GM23338 (cell line): ENCODE measurements at regions not wholly inside any gene's neighbourhood (a gene's known extent, or its start where the extent isn't known, plus 50 kb on each side); places are given as distances from the start of the nearest gene placed in this dataset.

ENCODE experiments used
- ATAC-seq: fragments of 200-7000 bp; cut with Tn5 transposase; 3 replicates; pipeline ENCODE4 v1.9.1; 2020
- DNase-seq: peaks from one replicate; pipeline ENCODE4 v3.0.0-alpha.2; 2015; ENCODE audit warnings: low spot score
- H2AFZ ChIP-seq: fragments of 200-600 bp; sonication (generic); 2 replicates; pipeline ENCODE4 v1.8.0; 2016; ENCODE audit warnings: antibody characterized with exemption, mild to moderate bottlenecking, moderate library complexity
- H3F3A ChIP-seq: fragments of 200-600 bp; sonication (generic); replicated peaks from 2 replicates; pipeline ENCODE4 v1.8.0; 2017; ENCODE audit warnings: antibody characterized with exemption, mixed run types, low read depth
- H3K27ac ChIP-seq: fragments of 200-600 bp; sonication (generic); 2 replicates; pipeline ENCODE4 v1.6.1; 2016; ENCODE audit warnings: low read depth
- H3K27me3 ChIP-seq: fragments of 200-600 bp; sonication (generic); 2 replicates; pipeline ENCODE4 v1.8.0; 2016; ENCODE audit warnings: mild to moderate bottlenecking, mixed run types, moderate library complexity; ENCODE audit not compliant: insufficient read depth
- H3K36me3 ChIP-seq: fragments of 200-600 bp; sonication (generic); 2 replicates; pipeline ENCODE4 v1.8.0; 2016; ENCODE audit warnings: mild to moderate bottlenecking; ENCODE audit not compliant: insufficient read depth
- H3K4me1 ChIP-seq: fragments of 200-600 bp; sonication (generic); 2 replicates; pipeline ENCODE4 v1.8.0; 2016; ENCODE audit warnings: mild to moderate bottlenecking, moderate library complexity; ENCODE audit not compliant: insufficient read depth
- H3K4me2 ChIP-seq: fragments of 200-600 bp; sonication (generic); 2 replicates; pipeline ENCODE4 v1.7.1; 2017; ENCODE audit warnings: mixed run types
- H3K4me3 ChIP-seq: fragments of 200-600 bp; sonication (generic); 2 replicates; pipeline ENCODE4 v1.6.1; 2016; ENCODE audit warnings: mixed run types
- H3K79me2 ChIP-seq: fragments of 200-600 bp; sonication (generic); replicated peaks from 2 replicates; pipeline ENCODE4 v1.8.0; 2017; ENCODE audit warnings: mild to moderate bottlenecking; ENCODE audit not compliant: insufficient read depth
- H3K9me2 ChIP-seq: fragments of 200-600 bp; sonication (generic); 2 replicates; pipeline ENCODE4 v1.8.0; 2017; ENCODE audit not compliant: insufficient read depth
- H4K20me1 ChIP-seq: fragments of 200-600 bp; sonication (generic); replicated peaks from 2 replicates; pipeline ENCODE4 v1.8.0; 2017; ENCODE audit warnings: mild to moderate bottlenecking; ENCODE audit not compliant: insufficient read depth
- H3K27ac Mint-ChIP-seq: 2 replicates; pipeline ENCODE4 v1.8.0; 2020; ENCODE audit warnings: inconsistent platforms, mild to moderate bottlenecking, moderate library complexity, mixed read lengths
- H3K27me3 Mint-ChIP-seq: 3 replicates; pipeline ENCODE4 v1.8.0; 2022; ENCODE audit warnings: low read depth, mild to moderate bottlenecking, moderate library complexity, mixed read lengths, inconsistent platforms; ENCODE audit not compliant: insufficient read depth, poor library complexity
- H3K36me3 Mint-ChIP-seq: 3 replicates; pipeline ENCODE4 v1.8.0; 2021; ENCODE audit warnings: low read depth, mild to moderate bottlenecking, inconsistent platforms, moderate library complexity, mixed read lengths
- H3K4me1 Mint-ChIP-seq: 3 replicates; pipeline ENCODE4 v1.8.0; 2020; ENCODE audit warnings: mild to moderate bottlenecking, inconsistent platforms, mixed read lengths
- H3K4me3 Mint-ChIP-seq: 3 replicates; pipeline ENCODE4 v1.8.0; 2021; ENCODE audit warnings: moderate library complexity, mild to moderate bottlenecking, inconsistent platforms, mixed read lengths
- H3K9me3 Mint-ChIP-seq: 3 replicates; pipeline ENCODE4 v1.8.0; 2020; ENCODE audit warnings: moderate library complexity, mild to moderate bottlenecking, inconsistent platforms, mixed read lengths
- CREB1 ChIP-seq: fragments of 250-450 bp; sonication (Bioruptor Pico); IDR thresholded peaks from 2 replicates; pipeline ENCODE4 v1.5.0; 2020; ENCODE audit warnings: low read depth, mild to moderate bottlenecking, moderate library complexity
- EZH2 ChIP-seq: fragments of 200-600 bp; sonication (generic); IDR thresholded peaks from one replicate; pipeline ENCODE4 v1.8.0; 2017; ENCODE audit warnings: antibody characterized with exemption, mild to moderate bottlenecking, low read depth; ENCODE audit not compliant: unreplicated experiment
- JUNB ChIP-seq: IDR thresholded peaks from one replicate; pipeline ENCODE4 v1.6.1; 2016; ENCODE audit warnings: antibody characterized with exemption; ENCODE audit not compliant: unreplicated experiment
- NANOG ChIP-seq: IDR thresholded peaks from 2 replicates; pipeline ENCODE4 v1.6.1; 2016; ENCODE audit warnings: antibody characterized with exemption, borderline replicate concordance
- POLR2AphosphoS5 ChIP-seq: IDR thresholded peaks from 2 replicates; pipeline ENCODE4 v1.6.1; 2016; ENCODE audit warnings: antibody characterized with exemption, low read depth
- STAT1 ChIP-seq: IDR thresholded peaks from one replicate; pipeline ENCODE4 v1.6.1; 2016; ENCODE audit warnings: antibody characterized with exemption; ENCODE audit not compliant: unreplicated experiment
- TF ChIP-seq, protein P1 (sequence below): IDR thresholded peaks from 2 replicates; pipeline ENCODE4 v1.6.1; 2016; ENCODE audit warnings: antibody characterized with exemption
- TF ChIP-seq, protein P2 (sequence below): IDR thresholded peaks from one replicate; pipeline ENCODE4 v1.6.1; 2018; ENCODE audit warnings: antibody characterized with exemption; ENCODE audit not compliant: unreplicated experiment

DNA sequence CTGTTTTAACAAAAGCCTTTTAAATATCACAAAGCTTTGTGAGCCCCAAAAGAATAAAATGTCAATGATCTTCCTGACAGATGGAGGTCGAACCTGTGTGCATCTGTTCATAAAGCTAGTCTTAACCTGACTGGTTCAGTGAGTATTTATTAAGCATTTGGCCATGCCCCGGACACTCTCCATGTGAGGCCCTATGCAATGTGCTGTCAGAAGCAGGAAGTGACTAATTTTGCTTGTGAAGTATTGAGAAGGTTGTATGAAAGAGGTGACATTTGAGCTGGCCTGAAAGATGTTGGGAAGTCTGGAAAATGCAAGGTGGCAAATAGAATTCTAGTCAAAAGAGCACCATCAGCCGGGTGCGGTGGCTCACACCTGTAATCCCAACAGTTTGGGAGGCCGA, 171.4 kb downstream of the MSL3 start (continued):
- TF ChIP-seq CREB1 (CRISPR knock-in tag): no peak
- TF ChIP-seq JUNB: no peak
- no peak for TF ChIP-seq EZH2

DNA sequence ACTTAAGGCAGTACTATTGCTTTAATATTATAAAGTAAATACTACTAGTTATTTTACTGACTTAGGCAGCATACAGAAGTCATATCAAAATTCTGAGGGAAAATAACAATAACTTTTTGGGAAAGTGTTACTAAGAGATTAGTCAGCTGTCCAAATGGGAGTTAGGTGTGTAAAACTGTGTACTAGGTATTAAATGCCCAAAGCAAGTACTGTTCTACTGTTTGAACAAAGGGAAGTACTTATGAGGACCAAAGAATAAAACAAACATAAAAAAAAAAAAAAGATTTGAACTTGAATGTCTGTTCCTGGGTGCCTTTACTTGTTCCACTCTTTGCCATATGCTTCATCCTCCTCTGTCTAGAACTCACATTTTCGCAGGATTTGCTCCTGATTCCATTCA, 174.4 kb downstream of the MSL3 start:
- H3K27me3 ChIP-seq: no peaks in the 10 kb centered on the region
- Mint-ChIP-seq H3K27me3 (peaks cover 3% of the 10 kb centered on the region), H3K4me1 (no peaks in the 10 kb centered on the region), H3K9me3 (no peaks in the 10 kb centered on the region), H3K27ac (no peak overlapping the region), H3K4me3 (no peak overlapping the region), H3K36me3 (no peaks in the 10 kb centered on the region)
- no peaks in the 10 kb centered on the region for H3K79me2 ChIP-seq
- no peaks in the 10 kb centered on the region for H3K9me2 ChIP-seq
- TF ChIP-seq CREB1 (CRISPR knock-in tag): no peak
- TF ChIP-seq, protein P1, sequence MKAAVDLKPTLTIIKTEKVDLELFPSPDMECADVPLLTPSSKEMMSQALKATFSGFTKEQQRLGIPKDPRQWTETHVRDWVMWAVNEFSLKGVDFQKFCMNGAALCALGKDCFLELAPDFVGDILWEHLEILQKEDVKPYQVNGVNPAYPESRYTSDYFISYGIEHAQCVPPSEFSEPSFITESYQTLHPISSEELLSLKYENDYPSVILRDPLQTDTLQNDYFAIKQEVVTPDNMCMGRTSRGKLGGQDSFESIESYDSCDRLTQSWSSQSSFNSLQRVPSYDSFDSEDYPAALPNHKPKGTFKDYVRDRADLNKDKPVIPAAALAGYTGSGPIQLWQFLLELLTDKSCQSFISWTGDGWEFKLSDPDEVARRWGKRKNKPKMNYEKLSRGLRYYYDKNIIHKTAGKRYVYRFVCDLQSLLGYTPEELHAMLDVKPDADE: no peak
- H3K27ac ChIP-seq: no peak overlapping the region
- DNase-seq: no peak
- no peak overlapping the region for H2AFZ ChIP-seq
- no peak overlapping the region for H3K4me3 ChIP-seq
- H3F3A ChIP-seq: no peaks in the 10 kb centered on the region
- no peaks in the 10 kb centered on the region for H4K20me1 ChIP-seq
- no peak for ATAC-seq
- H3K4me2 ChIP-seq: no peak overlapping the region
- H3K4me1 ChIP-seq: no peaks in the 10 kb centered on the region
- H3K36me3 ChIP-seq: no peaks in the 10 kb centered on the region

- Histone ChIP-seq H3K4me3 (no peak overlapping the region), H3K4me1 (no peaks in the 10 kb centered on the region), H3K9me2 (no peaks in the 10 kb centered on the region), H3K4me2 (no peak overlapping the region), H3F3A (no peaks in the 10 kb centered on the region), H2AFZ (no peak overlapping the region), H3K79me2 (no peaks in the 10 kb centered on the region), H3K27me3 (no peaks in the 10 kb centered on the region), H4K20me1 (no peaks in the 10 kb centered on the region), H3K36me3 (no peaks in the 10 kb centered on the region), H3K27ac (no peak overlapping the region)
- Mint-ChIP-seq H3K36me3 (no peaks in the 10 kb centered on the region), H3K27ac (no peak overlapping the region), H3K9me3 (no peaks in the 10 kb centered on the region), H3K4me3 (no peak overlapping the region), H3K27me3 (peaks cover 3% of the 10 kb centered on the region), H3K4me1 (no peaks in the 10 kb centered on the region)
- no peak for ATAC-seq
- no peak for DNase-seq
- no peak for TF ChIP-seq STAT1
- no peak for TF ChIP-seq NANOG
- TF ChIP-seq POLR2AphosphoS5: no peak
- TF ChIP-seq CREB1 (CRISPR knock-in tag): no peak
- TF ChIP-seq, protein P2, sequence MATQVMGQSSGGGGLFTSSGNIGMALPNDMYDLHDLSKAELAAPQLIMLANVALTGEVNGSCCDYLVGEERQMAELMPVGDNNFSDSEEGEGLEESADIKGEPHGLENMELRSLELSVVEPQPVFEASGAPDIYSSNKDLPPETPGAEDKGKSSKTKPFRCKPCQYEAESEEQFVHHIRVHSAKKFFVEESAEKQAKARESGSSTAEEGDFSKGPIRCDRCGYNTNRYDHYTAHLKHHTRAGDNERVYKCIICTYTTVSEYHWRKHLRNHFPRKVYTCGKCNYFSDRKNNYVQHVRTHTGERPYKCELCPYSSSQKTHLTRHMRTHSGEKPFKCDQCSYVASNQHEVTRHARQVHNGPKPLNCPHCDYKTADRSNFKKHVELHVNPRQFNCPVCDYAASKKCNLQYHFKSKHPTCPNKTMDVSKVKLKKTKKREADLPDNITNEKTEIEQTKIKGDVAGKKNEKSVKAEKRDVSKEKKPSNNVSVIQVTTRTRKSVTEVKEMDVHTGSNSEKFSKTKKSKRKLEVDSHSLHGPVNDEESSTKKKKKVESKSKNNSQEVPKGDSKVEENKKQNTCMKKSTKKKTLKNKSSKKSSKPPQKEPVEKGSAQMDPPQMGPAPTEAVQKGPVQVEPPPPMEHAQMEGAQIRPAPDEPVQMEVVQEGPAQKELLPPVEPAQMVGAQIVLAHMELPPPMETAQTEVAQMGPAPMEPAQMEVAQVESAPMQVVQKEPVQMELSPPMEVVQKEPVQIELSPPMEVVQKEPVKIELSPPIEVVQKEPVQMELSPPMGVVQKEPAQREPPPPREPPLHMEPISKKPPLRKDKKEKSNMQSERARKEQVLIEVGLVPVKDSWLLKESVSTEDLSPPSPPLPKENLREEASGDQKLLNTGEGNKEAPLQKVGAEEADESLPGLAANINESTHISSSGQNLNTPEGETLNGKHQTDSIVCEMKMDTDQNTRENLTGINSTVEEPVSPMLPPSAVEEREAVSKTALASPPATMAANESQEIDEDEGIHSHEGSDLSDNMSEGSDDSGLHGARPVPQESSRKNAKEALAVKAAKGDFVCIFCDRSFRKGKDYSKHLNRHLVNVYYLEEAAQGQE: no peak
- TF ChIP-seq, protein P1: no peak
Observed at GRCh38 chrX:11934089-11934488, 176.1 kb downstream of the MSL3 start.
